Activated naive CD4-positive, alpha-beta T cell treated with anti-CD3 and anti-CD28 coated beads for 36 hours (primary cell): ENCODE measurements at regions not wholly inside any gene's neighbourhood (a gene's known extent, or its start where the extent isn't known, plus 50 kb on each side); places are given as distances from the start of the nearest gene placed in this dataset.
A peak's percentile ranks its signal among the peaks of the same experiment; 100 is the strongest.

Experiments
- CTCF ChIA-PET: fragments of 350-600 bp; sonication (Branson Sonifier 250); formaldehyde crosslinking; loops from one replicate; lab custom pipeline; 2021; ENCODE audit warnings: antibody characterized with exemption; lab: Charles Lee
- DNase-seq: peaks from one replicate; pipeline ENCODE4 v3.0.0-alpha.2; 2020
- H3K27ac Mint-ChIP-seq: one replicate; pipeline ENCODE4 v1.8.0; 2021; ENCODE audit warnings: mild to moderate bottlenecking, mixed read lengths
- H3K27me3 Mint-ChIP-seq: one replicate; pipeline ENCODE4 v1.8.0; 2021; ENCODE audit warnings: low read depth, mixed read lengths
- H3K36me3 Mint-ChIP-seq: one replicate; pipeline ENCODE4 v1.8.0; 2021; ENCODE audit warnings: low read depth, mixed read lengths
- H3K4me1 Mint-ChIP-seq: one replicate; pipeline ENCODE4 v1.8.0; 2021; ENCODE audit warnings: low read depth, mixed read lengths
- H3K4me3 Mint-ChIP-seq: one replicate; pipeline ENCODE4 v1.8.0; 2021; ENCODE audit warnings: mild to moderate bottlenecking, moderate library complexity, mixed read lengths
- H3K9me3 Mint-ChIP-seq: one replicate; pipeline ENCODE4 v1.8.0; 2021; ENCODE audit warnings: mixed read lengths
- intact Hi-C: fragments of 100-400 bp; cut with micrococcal nuclease; formaldehyde crosslinking; loops from one replicate; pipeline ENCODE4 v1.15.1; 2023

DNA sequence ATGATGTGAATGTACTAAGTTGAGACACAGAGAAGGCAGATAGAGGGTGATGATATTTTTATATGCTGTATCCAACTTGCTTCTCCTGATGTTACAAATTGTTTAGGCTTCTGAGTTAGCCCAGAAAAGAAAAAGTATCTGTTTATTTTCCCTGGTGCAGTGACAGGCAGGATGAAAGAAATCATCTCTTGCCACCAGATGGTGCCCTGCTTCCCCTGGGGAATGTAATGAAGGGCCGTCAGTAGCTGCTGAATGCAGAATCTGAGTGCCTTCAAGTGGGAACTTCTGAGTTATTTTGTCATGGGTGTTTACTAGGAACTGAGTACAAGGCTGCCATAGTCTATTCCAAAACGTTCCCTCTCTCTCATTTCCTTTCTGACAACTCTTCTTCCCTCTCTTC lies 525.6 kb downstream of the MBD2 start:
- no peaks in the 10 kb centered on the region for H3K9me3 Mint-ChIP-seq
- H3K27me3 Mint-ChIP-seq = no peaks in the 10 kb centered on the region
- no peaks in the 10 kb centered on the region for H3K4me1 Mint-ChIP-seq
- CTCF ChIA-PET = interaction anchor here (0.7 kb wide), 1 partner anchor 44 kb away, joined by 3 read pairs; no protein-coding TSS in a partner anchor
- H3K27ac Mint-ChIP-seq = no peak overlapping the region
- no peaks in the 10 kb centered on the region for H3K36me3 Mint-ChIP-seq
- DNase-seq = peak; percentile 7
- intact Hi-C loops = loop anchor here (1.0 kb wide), 1 partner anchor 420 kb away; no protein-coding TSS in a partner anchor
- no peak overlapping the region for H3K4me3 Mint-ChIP-seq

DNA sequence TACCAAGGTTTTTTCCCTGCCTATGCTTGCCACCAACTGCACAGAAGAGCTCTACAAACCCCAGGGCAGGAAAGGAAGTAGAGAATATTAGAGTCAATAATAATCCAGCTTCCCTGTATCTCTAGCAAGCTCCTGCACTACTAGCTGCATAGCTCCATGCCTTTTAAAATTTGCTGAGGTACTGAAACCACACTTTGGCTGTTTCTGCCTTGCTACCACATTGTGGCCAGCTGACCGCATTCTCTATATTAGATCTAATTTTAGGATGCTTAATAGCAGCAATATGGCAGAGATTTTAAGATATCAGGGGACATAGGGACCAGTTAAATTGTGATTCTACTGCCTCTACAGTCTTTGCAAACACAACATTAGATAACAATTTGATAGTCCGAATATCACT lies 534.6 kb downstream of the MBD2 start:
- no peak for DNase-seq
- Mint-ChIP-seq H3K4me1 (no peaks in the 10 kb centered on the region), H3K4me3 (no peak overlapping the region), H3K27me3 (no peaks in the 10 kb centered on the region), H3K27ac (no peak overlapping the region), H3K9me3 (no peaks in the 10 kb centered on the region), H3K36me3 (no peaks in the 10 kb centered on the region)
- intact Hi-C loops = no loop called here
- CTCF ChIA-PET = no interaction called here

DNA sequence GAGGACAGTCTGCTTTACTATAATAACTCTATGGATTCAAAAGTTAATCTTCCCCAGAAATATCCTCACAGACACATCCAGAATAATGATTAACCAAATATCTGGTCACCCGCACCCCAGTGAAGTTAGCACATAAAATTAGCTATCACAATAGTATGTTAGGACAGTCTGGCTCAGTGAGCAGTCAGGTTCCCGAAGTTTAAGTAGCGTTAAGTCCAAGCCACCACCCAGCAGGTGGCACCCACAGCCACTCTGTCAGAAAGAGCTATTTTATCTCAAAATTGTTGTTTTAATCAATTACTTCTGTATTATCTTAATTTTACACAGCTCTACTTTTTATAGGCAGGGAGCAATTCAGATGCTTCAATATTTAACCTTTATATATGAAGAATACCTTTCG lies 537.5 kb downstream of the MBD2 start:
- intact Hi-C loops = no loop called here
- Mint-ChIP-seq H3K27ac (no peak overlapping the region), H3K36me3 (no peaks in the 10 kb centered on the region), H3K4me1 (no peaks in the 10 kb centered on the region), H3K4me3 (no peak overlapping the region), H3K9me3 (no peaks in the 10 kb centered on the region), H3K27me3 (no peaks in the 10 kb centered on the region)
- CTCF ChIA-PET = no interaction called here
- DNase-seq = no peak

DNA sequence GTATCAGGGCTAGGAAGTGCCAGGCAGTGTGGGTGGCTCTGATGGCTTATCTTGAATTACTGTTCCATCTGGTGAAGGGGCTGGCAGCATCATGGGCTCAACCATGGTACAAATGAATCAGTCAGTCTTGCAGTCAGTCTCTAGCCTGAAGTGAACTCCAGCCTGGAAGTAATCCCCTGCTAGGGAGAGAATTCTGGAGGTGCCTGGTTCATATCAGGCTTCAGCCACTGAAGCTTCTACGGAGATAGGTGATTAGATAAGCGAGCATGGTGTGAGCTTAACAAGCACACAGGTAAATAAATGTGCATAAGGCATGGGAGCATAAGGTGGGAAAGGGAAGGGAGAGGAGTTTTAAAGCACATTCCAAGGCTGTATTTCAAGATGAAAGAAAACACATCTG lies 541.7 kb downstream of the MBD2 start:
- CTCF ChIA-PET = no interaction called here
- Mint-ChIP-seq H3K27ac (no peak overlapping the region), H3K27me3 (no peaks in the 10 kb centered on the region), H3K9me3 (peaks cover 2% of the 10 kb centered on the region), H3K36me3 (no peaks in the 10 kb centered on the region), H3K4me3 (no peak overlapping the region), H3K4me1 (no peaks in the 10 kb centered on the region)
- intact Hi-C loops = no loop called here
- no peak for DNase-seq

DNA sequence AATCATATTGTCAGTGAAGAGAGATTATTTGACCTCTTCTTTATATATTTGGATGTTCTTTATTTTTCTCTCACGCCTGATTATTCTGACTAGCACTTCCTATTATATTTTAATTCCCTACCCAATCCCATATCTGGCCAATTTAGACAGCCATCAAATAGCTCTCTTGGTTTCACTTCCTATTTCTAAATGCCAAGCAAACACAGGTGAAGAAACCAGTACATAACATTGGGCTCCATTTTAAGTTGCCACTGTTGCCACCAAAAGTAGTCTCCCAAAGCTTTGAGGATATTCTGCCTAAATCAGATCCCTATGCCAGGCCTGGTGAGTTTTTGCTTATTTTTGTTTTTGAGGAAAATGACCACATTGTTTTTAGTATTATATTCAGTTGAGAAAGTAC lies 547.0 kb downstream of the MBD2 start:
- intact Hi-C loops = no loop called here
- DNase-seq = no peak
- CTCF ChIA-PET = no interaction called here

DNA sequence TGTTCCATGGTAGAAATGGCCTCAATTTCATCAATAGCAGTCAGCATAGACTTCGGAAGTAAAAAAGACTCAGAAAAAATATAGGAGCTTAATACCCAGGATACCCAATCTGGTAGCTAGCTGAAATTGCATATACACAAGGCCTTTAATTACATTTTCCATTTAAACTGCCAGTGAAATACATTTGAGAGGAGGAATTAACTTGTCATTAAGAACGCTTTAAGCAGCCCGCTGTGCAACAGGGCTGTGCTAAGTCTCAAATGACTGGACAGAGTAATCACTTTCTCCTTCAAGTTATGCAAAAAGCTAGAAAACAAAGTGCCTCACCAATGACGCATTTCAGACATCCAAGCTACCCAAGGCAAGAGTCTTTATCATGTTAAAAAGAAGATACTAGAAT lies 558.8 kb downstream of the MBD2 start:
- no peak for DNase-seq
- no peak overlapping the region for H3K4me3 Mint-ChIP-seq
- no peak overlapping the region for H3K27ac Mint-ChIP-seq
- CTCF ChIA-PET = no interaction called here
- H3K36me3 Mint-ChIP-seq = no peaks in the 10 kb centered on the region
- no peaks in the 10 kb centered on the region for H3K4me1 Mint-ChIP-seq
- H3K9me3 Mint-ChIP-seq = peaks cover 22% of the 10 kb centered on the region
- intact Hi-C loops = no loop called here
- no peaks in the 10 kb centered on the region for H3K27me3 Mint-ChIP-seq

More for the DNA sequence above, 547.0 kb downstream of the MBD2 start:
- no peak overlapping the region for H3K27ac Mint-ChIP-seq
- H3K36me3 Mint-ChIP-seq = no peaks in the 10 kb centered on the region
- H3K4me1 Mint-ChIP-seq = no peaks in the 10 kb centered on the region
- no peaks in the 10 kb centered on the region for H3K27me3 Mint-ChIP-seq
- peaks cover 4% of the 10 kb centered on the region for H3K9me3 Mint-ChIP-seq
- no peak overlapping the region for H3K4me3 Mint-ChIP-seq

DNA sequence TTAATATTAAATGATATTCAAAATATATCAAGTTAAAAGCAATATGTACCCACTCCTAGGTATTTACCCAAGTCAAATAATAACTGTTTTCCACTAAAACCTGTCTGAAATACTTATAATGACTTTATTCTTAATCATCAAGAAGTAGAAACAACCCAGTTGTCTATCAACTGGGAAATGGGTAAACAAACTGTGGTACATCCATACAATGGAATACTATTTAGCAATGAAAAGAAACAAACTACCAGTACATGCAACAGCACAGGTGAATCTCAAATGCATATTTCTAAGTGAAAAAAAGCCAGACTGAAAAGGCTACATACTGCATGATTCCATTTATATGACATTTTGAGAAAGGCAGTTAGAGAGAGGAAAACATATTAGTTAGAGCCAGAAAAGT lies 559.9 kb downstream of the MBD2 start:
- Mint-ChIP-seq H3K27me3 (no peaks in the 10 kb centered on the region), H3K27ac (no peak overlapping the region), H3K4me3 (no peak overlapping the region), H3K4me1 (no peaks in the 10 kb centered on the region), H3K9me3 (peaks cover 20% of the 10 kb centered on the region), H3K36me3 (no peaks in the 10 kb centered on the region)
- DNase-seq = no peak
- intact Hi-C loops = no loop called here
- CTCF ChIA-PET = no interaction called here

DNA sequence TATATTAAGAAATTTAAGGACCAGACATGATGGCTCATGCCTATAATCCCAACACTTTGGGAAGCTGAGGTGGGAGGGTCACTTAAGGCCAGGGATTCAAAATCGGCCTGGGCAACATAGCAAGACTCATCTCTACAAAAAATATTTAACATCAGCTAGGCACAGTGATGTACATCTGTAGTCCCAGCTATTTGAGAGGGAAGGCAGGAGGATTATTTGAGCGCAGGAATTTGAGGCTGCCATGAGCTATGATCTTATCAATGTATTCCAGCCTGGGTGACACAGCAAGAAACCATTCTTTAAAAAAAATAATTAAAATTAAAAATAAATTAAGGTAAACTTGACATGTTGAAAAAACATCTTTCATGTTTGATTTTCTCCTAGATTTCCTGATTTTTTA lies 564.2 kb downstream of the MBD2 start:
- intact Hi-C loops = no loop called here
- CTCF ChIA-PET = no interaction called here
- Mint-ChIP-seq H3K4me1 (no peaks in the 10 kb centered on the region), H3K9me3 (peaks cover 23% of the 10 kb centered on the region), H3K36me3 (no peaks in the 10 kb centered on the region), H3K27ac (no peak overlapping the region), H3K27me3 (no peaks in the 10 kb centered on the region), H3K4me3 (no peak overlapping the region)
- DNase-seq = no peak

DNA sequence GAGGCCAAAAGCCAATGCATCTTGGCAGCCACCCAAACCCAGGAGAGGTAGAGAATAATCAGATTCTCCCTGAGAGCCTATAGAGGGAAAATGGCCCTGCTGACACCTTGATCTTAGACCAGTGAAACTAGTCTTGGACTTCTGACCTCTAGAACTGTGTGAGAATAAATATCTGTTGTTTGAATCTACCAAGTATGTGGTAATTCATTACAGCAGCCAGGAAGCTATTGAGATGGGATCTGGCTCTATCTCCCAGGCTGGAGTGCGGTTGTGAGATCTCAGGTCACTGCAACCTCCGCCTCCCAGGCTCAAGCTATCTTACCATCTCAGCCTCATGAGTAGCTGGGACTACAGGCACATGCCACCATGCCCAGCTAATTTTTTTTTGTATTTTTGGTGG lies 567.2 kb downstream of the MBD2 start:
- no peak for DNase-seq
- CTCF ChIA-PET = no interaction called here

DNA sequence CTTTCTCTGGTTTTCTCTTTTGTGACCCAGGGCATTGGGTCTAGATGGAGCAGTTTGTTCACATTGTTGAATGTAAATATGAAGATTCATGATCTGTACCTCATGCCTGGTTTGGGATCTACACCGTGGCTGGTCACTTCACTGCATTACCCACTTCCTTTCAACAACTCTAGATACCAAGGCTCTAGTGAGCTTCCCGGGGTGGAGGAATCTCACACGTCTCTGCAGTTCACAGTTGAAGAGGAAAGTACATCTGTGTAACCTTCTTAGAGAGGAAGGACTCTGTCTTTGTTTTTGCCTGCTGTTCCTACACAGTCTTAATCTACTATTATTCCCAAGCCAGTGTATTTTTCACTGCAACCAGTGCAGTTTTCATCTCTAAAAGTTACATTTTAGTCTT lies 574.8 kb downstream of the MBD2 start:
- H3K9me3 Mint-ChIP-seq = peaks cover 2% of the 10 kb centered on the region

More for the DNA sequence above, 567.2 kb downstream of the MBD2 start:
- H3K27ac Mint-ChIP-seq = no peak overlapping the region
- intact Hi-C loops = no loop called here
- H3K9me3 Mint-ChIP-seq = peaks cover 16% of the 10 kb centered on the region
- no peak overlapping the region for H3K4me3 Mint-ChIP-seq
- H3K4me1 Mint-ChIP-seq = no peaks in the 10 kb centered on the region
- H3K27me3 Mint-ChIP-seq = no peaks in the 10 kb centered on the region
- no peaks in the 10 kb centered on the region for H3K36me3 Mint-ChIP-seq

DNA sequence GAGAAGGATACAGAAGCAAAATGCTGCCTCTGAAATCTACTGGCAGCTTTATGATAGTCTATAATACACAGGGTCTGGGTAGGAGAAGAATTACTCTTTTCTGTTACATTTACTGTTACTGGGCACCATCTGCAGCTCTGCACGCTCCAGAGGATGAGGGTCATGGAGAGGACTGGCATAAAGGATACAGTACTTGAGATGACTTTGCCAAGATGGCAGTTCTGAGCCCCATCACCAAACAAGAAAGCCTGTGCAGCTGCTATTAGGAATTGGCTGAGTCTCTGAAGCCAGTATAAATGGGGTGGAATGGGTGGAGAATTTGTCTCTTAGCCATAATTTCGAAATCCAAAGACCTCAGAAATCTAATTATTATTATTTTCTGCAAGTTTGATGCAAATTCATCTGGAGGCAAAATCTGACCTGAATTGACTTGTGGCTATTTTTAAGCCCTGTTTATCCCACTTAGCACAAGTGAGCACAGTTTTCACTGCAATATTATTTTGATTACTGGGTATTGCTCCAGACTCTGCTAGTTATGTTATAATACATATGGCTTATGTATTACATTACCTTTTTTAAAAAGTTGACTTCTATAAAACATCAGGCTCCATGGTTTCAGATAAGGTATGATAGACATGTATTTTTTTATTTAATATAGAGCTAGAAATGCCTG lies 579.5 kb downstream of the MBD2 start:
- no peak overlapping the region for H3K27ac Mint-ChIP-seq
- no peaks in the 10 kb centered on the region for H3K4me1 Mint-ChIP-seq
- H3K27me3 Mint-ChIP-seq = no peaks in the 10 kb centered on the region
- H3K4me3 Mint-ChIP-seq = no peak overlapping the region
- CTCF ChIA-PET = no interaction called here
- no peak for DNase-seq
- H3K36me3 Mint-ChIP-seq = no peaks in the 10 kb centered on the region
- intact Hi-C loops = no loop called here
- H3K9me3 Mint-ChIP-seq = peaks cover 12% of the 10 kb centered on the region

More for the DNA sequence above, 574.8 kb downstream of the MBD2 start:
- Mint-ChIP-seq H3K36me3 (no peaks in the 10 kb centered on the region), H3K27ac (no peak overlapping the region), H3K4me1 (no peaks in the 10 kb centered on the region), H3K27me3 (no peaks in the 10 kb centered on the region), H3K4me3 (no peak overlapping the region)
- no peak for DNase-seq
- intact Hi-C loops = no loop called here
- CTCF ChIA-PET = no interaction called here

DNA sequence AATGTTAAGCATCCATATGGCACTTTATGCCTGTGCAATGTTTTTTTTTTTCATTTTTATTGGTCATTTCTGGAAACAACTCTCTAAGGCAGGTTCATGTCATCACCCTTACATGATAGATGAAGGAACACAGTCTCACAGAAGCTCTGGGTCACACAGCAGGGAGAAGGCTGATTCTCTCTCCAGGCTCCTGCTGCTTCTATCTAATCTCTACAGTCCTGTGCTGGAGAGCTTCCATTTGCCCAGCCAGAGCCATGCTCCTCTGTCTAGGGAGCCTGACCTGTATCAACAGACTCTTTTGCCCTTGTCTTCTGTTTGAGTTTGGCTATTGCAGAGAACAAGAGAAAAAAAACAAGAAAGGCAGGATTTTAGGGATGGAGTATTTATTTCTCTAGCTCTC lies 584.8 kb downstream of the MBD2 start:
- no peaks in the 10 kb centered on the region for H3K4me1 Mint-ChIP-seq
- no peak overlapping the region for H3K4me3 Mint-ChIP-seq
- intact Hi-C loops = no loop called here
- peaks cover 14% of the 10 kb centered on the region for H3K9me3 Mint-ChIP-seq
- H3K27ac Mint-ChIP-seq = no peak overlapping the region
- DNase-seq = no peak
- CTCF ChIA-PET = no interaction called here
- no peaks in the 10 kb centered on the region for H3K27me3 Mint-ChIP-seq
- H3K36me3 Mint-ChIP-seq = no peaks in the 10 kb centered on the region

DNA sequence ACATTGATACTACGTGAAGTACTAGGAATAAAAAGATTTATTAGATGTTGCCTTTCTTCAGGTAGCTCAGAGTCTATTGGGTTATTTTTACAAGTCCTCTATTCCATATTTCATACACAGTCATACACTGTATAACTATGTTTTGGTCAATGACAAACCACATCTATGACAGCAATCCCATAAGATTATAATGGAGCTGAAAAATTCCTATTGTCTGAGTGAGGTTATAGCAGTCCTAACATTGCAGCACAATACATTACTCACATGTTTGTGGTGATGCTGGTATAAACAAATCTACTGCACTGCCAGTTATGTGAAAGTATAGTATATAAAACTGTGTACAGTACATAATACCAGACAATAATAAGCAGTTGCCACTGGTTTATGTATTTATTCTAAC lies 595.1 kb downstream of the MBD2 start:
- H3K27me3 Mint-ChIP-seq = no peaks in the 10 kb centered on the region
- H3K36me3 Mint-ChIP-seq = no peaks in the 10 kb centered on the region
- no peaks in the 10 kb centered on the region for H3K4me1 Mint-ChIP-seq
- intact Hi-C loops = no loop called here
- DNase-seq = no peak
- peaks cover 14% of the 10 kb centered on the region for H3K9me3 Mint-ChIP-seq
- no peak overlapping the region for H3K4me3 Mint-ChIP-seq
- H3K27ac Mint-ChIP-seq = no peak overlapping the region
- CTCF ChIA-PET = no interaction called here
